Psoas muscle (tissue), 7 donors: ENCODE measurements at regions not wholly inside any gene's neighbourhood (a gene's known extent, or its start where the extent isn't known, plus 50 kb on each side); places are given as distances from the start of the nearest gene placed in this dataset.

Source experiments
- ATAC-seq, 4 donors: fragments of 200-7000 bp; cut with Tn5 transposase; one replicate each; pipeline ENCODE4 v1.9.1; 2020; ENCODE audit warnings: moderate library complexity in 3 of 4, mild to moderate bottlenecking in 2 of 4
- DNase-seq, 2 donors: peaks; one replicate each; pipeline ENCODE4 v3.0.0-alpha.2; 2020
- H3K27ac ChIP-seq: fragments of 200-600 bp; one replicate; pipeline ENCODE4 v1.8.0; 2022
- H3K27me3 ChIP-seq, 3 donors: fragments of 200-600 bp in 1 of 3; one replicate each; pipeline versions ENCODE4 v1.6.1 to v1.8.0; 2013 to 2022; ENCODE audit warnings: low read length in 2 of 3, mild to moderate bottlenecking in 2 of 3, moderate library complexity in 1 of 3; ENCODE audit not compliant: insufficient read depth in 3 of 3
- H3K36me3 ChIP-seq, 2 donors: fragments of 200-600 bp in 1 of 2; one replicate each; pipeline versions ENCODE4 v1.6.1 to v1.8.0; 2013 to 2022; ENCODE audit warnings: low read depth in 1 of 2, mild to moderate bottlenecking in 1 of 2, moderate library complexity in 1 of 2; ENCODE audit not compliant: insufficient read depth in 1 of 2
- H3K4me1 ChIP-seq: fragments of 200-600 bp; one replicate; pipeline ENCODE4 v1.8.0; 2022
- H3K4me3 ChIP-seq: fragments of 200-600 bp; one replicate; pipeline ENCODE4 v1.8.0; 2022; ENCODE audit warnings: mild to moderate bottlenecking
- H3K9me3 ChIP-seq: fragments of 200-600 bp; one replicate; pipeline ENCODE4 v1.8.0; 2022
- WGBS, 3 donors: extraction: QIAGEN DNeasy Blood & Tissue Kit; methylation state at CpG; one replicate each; pipeline versions ENCODE4 v1.1.6 to v1.1.7; 2013; 5-methylcytosine and 5-hydroxymethylcytosine counted together
- intact Hi-C, 2 donors: fragments of 100-400 bp; cut with DNase I; formaldehyde crosslinking; loops; one replicate each; pipeline versions ENCODE4 v1.11.0 to v1.14.2; 2022
- TF ChIP-seq, protein P1 (sequence below): fragments of 200-600 bp; IDR thresholded peaks from one replicate; pipeline ENCODE4 v1.8.0; 2022; ENCODE audit warnings: antibody characterized with exemption
- donor health status: healthy with polysubstance abuse.
- donor health status: DM: no; HTN: no; CAD: no; lungs with moderate emphysema.
- donor health status: Bipolar disorder and iron deficiency.
- donor health status: healthy.
- donor health status: DM: yes; HTN: yes; CAD: no.
- donor health status: DM: no; HTN: no; CAD: no.
- donor health status: DM: yes; HTN: yes; CAD: no.

DNA sequence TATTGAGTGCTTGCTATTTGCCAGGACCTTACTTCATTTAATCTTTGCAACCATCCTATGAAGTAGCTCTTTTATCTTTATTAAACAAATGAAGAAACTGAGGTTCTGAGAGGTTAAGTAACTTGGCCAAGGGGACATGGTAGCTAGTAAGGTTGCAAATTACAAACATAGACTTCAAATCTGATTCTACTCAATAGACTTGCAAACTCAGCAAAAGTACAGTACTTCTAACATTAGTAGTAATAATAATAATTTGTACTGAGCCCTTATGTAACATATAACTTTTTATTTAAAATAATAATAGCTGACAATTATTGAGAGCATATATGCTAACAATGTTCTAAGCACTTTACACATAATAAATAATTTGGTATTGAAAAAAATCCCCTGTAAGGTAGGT, 255.7 kb upstream of the ATP5MC3 start:
- ATAC-seq (no peak), DNase-seq (no peak)
- Histone ChIP-seq H3K4me1 (no peaks in the 10 kb centered on the region), H3K36me3 (no peaks in the 10 kb centered on the region), H3K27ac (no peak overlapping the region), H3K9me3 (no peaks in the 10 kb centered on the region), H3K4me3 (no peak overlapping the region), H3K27me3 (peaks cover 0 to 14% (median 0%) of the 10 kb centered on the region in 3 donors)
- TF ChIP-seq, protein P1, sequence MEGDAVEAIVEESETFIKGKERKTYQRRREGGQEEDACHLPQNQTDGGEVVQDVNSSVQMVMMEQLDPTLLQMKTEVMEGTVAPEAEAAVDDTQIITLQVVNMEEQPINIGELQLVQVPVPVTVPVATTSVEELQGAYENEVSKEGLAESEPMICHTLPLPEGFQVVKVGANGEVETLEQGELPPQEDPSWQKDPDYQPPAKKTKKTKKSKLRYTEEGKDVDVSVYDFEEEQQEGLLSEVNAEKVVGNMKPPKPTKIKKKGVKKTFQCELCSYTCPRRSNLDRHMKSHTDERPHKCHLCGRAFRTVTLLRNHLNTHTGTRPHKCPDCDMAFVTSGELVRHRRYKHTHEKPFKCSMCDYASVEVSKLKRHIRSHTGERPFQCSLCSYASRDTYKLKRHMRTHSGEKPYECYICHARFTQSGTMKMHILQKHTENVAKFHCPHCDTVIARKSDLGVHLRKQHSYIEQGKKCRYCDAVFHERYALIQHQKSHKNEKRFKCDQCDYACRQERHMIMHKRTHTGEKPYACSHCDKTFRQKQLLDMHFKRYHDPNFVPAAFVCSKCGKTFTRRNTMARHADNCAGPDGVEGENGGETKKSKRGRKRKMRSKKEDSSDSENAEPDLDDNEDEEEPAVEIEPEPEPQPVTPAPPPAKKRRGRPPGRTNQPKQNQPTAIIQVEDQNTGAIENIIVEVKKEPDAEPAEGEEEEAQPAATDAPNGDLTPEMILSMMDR, result no peak
- intact Hi-C loops, result no loop called here

DNA sequence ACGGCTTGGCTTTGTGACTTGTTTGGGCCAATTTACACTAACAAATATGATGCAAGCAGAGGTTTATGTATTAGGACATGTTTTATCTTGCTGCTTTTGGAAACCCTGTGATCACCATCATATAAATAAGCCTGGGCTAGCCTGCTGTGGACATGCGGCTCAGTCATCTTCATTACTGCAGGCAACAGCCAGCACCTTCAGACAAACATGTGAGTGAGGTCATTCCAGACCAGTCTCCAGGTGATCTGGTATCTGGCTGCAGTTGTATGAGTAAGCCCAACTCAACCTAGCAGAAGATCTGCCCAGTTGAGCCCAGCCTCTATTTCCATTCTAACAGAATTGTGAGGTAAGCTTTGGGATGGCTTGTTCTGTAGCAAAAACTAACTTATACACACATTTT, 254.6 kb upstream of the ATP5MC3 start:
- Histone ChIP-seq H3K4me3 (no peak overlapping the region), H3K27ac (no peak overlapping the region), H3K9me3 (no peaks in the 10 kb centered on the region), H3K27me3 (peaks cover 0 to 10% (median 0%) of the 10 kb centered on the region in 3 donors), H3K4me1 (no peaks in the 10 kb centered on the region), H3K36me3 (no peaks in the 10 kb centered on the region)
- intact Hi-C loops, result no loop called here
- TF ChIP-seq, protein P1, result no peak
- DNase-seq (no peak), ATAC-seq (no peak)
- 88 to 95% (median 92%) methylated on average over 2 of the region's 2 CpGs for WGBS, 3 donors

DNA sequence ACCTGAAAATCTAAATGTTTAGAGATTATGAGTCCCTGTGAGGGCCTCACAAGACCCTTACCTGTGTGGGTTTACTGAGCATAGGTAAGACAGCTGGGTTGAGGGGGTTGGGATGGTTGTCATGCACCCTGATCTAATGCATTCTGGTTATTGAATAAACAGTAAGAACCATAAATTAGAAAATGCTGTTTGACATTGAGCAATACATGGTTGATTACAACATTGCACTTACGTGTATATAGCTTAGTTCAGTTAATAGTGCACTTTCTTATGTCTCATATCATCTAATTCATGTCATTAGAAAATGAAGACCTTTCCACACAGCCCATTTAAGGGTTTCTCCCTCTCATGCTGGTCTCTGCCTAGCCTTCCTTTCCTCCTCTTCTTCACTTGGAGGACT, 253.5 kb upstream of the ATP5MC3 start:
- H3K36me3 ChIP-seq, result no peaks in the 10 kb centered on the region
- intact Hi-C loops, result no loop called here
- H3K9me3 ChIP-seq, result no peaks in the 10 kb centered on the region
- H3K4me3 ChIP-seq, result no peak overlapping the region
- peaks cover 0 to 10% (median 0%) of the 10 kb centered on the region in 3 donors for H3K27me3 ChIP-seq
- no peak for DNase-seq
- no peak for ATAC-seq
- H3K4me1 ChIP-seq, result no peaks in the 10 kb centered on the region
- TF ChIP-seq, protein P1, result no peak
- 71 to 89% (median 77%) methylated on average over 1 of the region's 1 CpG for WGBS, 3 donors
- no peak overlapping the region for H3K27ac ChIP-seq

DNA sequence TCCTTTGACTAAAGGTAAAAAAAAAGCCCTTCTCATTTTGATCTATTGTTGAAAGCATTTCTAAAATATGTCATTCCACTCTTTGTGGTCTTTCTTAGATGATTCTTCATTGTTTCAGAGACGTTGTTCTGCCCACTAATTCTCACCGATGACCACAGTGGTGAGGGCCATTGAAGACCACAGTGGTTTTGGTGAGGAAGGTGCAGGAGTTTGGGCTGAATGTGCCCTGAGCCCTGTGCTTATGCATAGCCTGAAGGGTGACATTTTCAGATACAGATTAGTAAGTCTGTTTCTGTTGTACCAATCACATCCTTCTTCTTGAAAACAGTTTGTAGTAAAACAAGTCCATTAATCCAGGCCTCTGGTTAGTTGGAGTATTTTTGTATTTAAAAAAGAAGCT, 251.3 kb upstream of the ATP5MC3 start:
- Histone ChIP-seq H3K27me3 (peaks cover 0 to 3% (median 0%) of the 10 kb centered on the region in 3 donors), H3K4me1 (no peaks in the 10 kb centered on the region), H3K36me3 (no peaks in the 10 kb centered on the region), H3K27ac (no peak overlapping the region), H3K9me3 (no peaks in the 10 kb centered on the region), H3K4me3 (no peak overlapping the region)
- intact Hi-C loops, result no loop called here
- TF ChIP-seq, protein P1, result no peak
- ATAC-seq, result no peak
- WGBS, 3 donors, result 83 to 85% (median 83%) methylated on average over 2 of the region's 2 CpGs
- DNase-seq, result no peak

DNA sequence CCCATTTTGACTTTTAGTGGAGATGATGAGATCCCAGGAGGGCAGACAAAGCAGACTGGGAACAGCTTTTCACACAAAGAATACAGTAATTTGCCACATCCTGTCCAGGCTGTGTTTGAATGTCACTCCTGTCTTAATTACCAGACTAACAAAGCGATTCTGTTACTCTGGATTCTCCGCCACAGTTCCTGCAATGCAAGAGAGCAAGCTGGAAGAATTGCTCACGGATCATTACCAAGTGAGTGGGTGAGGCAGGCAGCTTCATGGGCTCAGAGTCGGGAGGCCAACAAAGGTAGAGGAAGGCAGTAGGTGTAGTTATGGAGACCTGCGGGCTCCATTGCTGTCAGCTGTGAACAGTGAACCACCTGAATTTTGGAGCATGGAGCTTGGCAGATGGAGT, 250.5 kb upstream of the ATP5MC3 start:
- Histone ChIP-seq H3K27me3 (peaks cover 0 to 3% (median 0%) of the 10 kb centered on the region in 3 donors), H3K4me1 (no peaks in the 10 kb centered on the region), H3K27ac (no peak overlapping the region), H3K9me3 (no peaks in the 10 kb centered on the region), H3K36me3 (no peaks in the 10 kb centered on the region), H3K4me3 (no peak overlapping the region)
- 47 to 53% (median 49%) methylated on average over 5 of the region's 5 CpGs for WGBS, 3 donors
- intact Hi-C loops, result no loop called here
- TF ChIP-seq, protein P1, result no peak
- ATAC-seq (no peak), DNase-seq (no peak)
